ENCODE measurements at regions not wholly inside any gene's neighbourhood (a gene's known extent, or its start where the extent isn't known, plus 50 kb on each side); places are given as distances from the start of the nearest gene placed in this dataset.
"Not testable (repeated sequence)": the region's sequence is repeated elsewhere in the genome, so short reads cannot be mapped to it uniquely, and the experiment has no call there.

- DNase-seq (ENCODE audit: extremely low read depth in 1 of 11, low read depth in 9 of 11, low spot score in 4 of 11) = no peak
Measured at GRCh38 chr4:177494791-177495190, 52.6 kb upstream of the AGA start.

DNA sequence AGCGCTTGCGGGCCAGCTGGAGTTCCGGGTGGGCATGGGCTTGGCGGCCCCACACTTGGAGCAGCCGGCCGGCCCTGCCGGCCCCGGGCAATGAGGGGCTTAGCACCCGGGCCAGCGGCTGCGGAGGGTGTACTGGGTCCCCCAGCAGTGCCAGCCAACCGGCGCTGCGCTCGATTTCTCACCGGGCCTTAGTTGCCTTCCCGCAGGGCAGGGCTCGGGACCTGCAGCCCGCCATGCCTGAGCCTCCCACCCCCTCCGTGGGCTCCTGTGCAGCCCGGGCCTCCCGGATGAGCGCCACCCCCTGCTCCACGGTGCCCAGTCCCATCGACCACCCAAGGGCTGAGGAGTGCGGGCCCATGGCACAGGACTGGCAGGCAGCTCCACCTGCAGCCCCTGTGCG lies 53.4 kb upstream of the AGA start:
- not testable (repeated sequence) for DNase-seq (ENCODE audit: extremely low read depth in 1 of 11, low read depth in 9 of 11, low spot score in 4 of 11)

- DNase-seq (ENCODE audit: extremely low read depth in 1 of 11, low read depth in 9 of 11, low spot score in 4 of 11) = no peak
Measured at GRCh38 chr4:177499537-177499936, 57.3 kb upstream of the AGA start.

DNA sequence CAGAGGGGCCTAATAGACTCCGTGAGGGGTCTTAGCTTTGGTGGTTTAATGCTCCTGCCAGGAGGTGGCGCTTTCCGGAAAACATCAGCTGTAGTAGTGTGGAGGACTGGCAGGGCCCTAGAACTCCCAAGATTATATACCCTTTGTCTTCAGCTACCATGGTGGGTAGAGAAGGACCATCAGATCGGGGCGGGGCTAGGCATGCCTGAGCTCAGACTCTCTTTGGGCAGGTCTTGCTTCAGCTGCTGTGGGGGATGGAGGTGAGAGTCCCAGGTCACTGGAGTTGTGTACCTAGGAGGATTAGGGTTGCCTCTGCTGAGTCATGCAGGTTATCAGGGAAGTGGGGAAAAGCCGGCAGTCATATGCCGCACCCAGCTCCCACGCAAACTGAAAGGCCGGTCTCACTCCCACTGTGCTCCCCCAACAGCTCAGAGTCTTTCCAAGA lies 63.0 kb upstream of the AGA start:
- DNase-seq (ENCODE audit: extremely low read depth in 1 of 11, low read depth in 9 of 11, low spot score in 4 of 11) = no peak

- DNase-seq (ENCODE audit: extremely low read depth in 1 of 11, low read depth in 9 of 11, low spot score in 4 of 11) = no peak
Measured at GRCh38 chr4:177508662-177509061, 66.4 kb upstream of the AGA start.

DNA sequence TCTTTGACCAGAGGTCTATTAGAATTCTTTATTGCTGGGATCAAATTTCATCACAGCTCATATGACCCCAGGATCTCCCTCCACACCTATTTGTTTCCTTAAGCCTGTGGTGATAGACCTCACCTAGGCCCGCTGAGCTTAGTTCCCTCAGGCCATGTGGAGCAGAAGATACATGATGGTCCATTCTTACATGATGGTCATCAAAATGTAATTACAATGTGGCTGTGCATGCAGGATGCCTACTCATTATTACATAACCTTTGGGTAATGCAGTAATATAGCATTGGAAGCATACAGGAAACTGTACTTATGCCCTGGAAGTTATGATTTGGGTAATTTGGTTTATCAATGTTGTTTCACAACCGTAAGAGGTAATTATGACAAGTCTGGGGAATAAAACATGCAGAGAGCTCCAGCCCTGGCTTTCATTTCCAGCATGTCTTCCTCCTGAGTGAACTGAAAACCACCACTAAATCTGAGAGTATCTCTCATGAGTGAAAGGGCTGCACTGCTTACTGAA lies 67.0 kb upstream of the AGA start:
- DNase-seq (ENCODE audit: extremely low read depth in 1 of 11, low read depth in 9 of 11, low spot score in 4 of 11) = no peak

DNA sequence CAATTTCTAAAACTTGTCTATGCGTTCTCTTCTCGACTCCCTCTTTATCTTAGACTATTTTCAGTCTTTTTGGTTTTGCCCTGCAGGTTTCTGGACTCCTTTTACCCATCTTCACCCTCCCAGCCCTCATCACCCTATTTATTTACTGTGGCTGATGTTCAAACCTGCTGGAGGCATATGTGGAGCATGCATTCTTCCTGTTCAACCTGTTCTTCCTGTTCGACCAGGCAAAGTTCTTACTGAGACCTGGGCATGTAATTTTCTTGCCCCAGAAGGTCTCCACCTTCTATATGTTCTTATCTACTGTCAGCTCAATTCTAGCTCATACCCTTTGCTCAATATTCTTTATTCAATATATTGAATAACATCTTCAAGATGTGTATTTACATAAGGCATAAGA lies 69.4 kb upstream of the AGA start:
- peak in 6 of 11 donors; percentile 2 to 36 (median 7) for DNase-seq (ENCODE audit: extremely low read depth in 1 of 11, low read depth in 9 of 11, low spot score in 4 of 11)

DNA sequence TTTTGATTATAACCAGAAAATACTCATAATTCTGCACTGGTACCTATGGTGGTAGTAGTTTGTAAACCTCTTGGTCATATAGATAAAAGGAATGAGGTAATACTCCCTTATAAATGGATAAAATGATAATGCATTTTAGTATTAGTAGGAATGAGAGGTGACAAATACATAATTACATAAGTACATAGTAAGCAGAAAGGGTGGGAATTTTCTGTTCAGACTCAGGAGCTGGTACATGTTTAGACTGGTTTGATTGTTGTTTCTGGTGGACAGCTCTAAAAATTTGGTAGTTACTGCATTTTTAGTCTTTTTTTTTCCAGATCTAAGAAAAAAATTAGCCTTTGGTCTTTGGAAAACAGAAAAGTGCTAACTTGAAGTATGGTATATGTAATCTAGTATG lies 70.4 kb upstream of the AGA start:
- no peak for DNase-seq (ENCODE audit: extremely low read depth in 1 of 11, low read depth in 9 of 11, low spot score in 4 of 11)

- no peak for DNase-seq (ENCODE audit: extremely low read depth in 1 of 11, low read depth in 9 of 11, low spot score in 4 of 11)
Measured at GRCh38 chr4:177517862-177518261, 75.6 kb upstream of the AGA start.

DNA sequence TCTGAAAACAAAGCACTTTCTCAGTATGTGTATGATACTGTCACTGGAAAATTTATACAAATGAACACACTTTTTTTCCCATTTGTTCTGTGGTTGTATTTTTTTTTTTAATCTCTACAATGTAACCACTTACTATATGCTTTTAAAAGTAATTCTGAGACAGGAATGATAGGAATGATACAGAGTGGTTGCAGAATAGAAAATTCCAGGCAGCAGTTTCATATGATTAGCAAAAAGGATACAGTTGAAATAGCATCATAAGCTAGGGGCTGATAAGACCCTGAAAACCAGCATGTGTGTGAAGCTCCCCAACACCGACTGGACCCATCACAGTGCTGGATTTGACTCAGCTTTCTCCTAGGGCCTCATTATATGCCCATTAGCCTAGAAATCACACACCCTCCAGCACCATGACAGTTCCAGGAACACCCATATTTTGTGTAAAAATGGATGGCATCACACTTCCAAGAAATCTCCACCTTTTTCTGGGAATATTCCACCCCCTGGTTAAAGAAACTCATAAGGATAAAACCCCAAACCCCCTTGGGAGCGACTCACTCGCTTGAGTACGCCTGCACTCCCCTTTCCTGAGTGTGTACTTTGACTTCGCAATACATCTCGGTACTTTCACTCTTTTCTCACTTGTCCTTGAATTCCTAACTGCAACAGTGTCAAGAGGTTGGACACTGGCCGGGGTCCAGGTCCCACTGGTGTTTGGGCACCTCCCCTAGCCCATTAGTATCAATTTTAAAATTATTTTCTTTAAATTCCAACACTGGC lies 77.4 kb upstream of the AGA start:
- DNase-seq (ENCODE audit: extremely low read depth in 1 of 11, low read depth in 9 of 11, low spot score in 4 of 11) = no peak

- no peak for DNase-seq (ENCODE audit: extremely low read depth in 1 of 11, low read depth in 9 of 11, low spot score in 4 of 11)
Measured at GRCh38 chr4:177528620-177529019, 86.4 kb upstream of the AGA start.

- no peak for DNase-seq (ENCODE audit: extremely low read depth in 1 of 11, low read depth in 9 of 11, low spot score in 4 of 11)
Measured at GRCh38 chr4:177530561-177530960, 88.3 kb upstream of the AGA start.

DNA sequence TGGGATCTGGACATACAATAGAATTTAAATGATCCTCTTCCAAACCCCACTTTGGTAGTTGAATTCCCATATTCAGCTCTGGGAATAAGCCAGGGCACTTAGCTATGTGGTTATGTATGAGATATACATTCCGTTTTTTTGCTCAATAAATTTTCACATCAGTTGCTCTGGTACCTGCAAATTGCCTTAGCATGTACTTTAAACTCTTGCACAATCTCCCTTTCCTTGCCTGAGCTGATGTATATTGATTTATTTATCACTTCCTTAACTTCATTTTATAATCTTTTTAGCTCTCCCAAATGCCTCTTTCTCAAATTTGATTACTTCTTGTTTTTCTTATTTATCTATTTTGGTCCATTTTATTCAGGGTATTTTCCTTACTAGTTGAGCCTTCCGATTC lies 90.1 kb upstream of the AGA start:
- DNase-seq (ENCODE audit: extremely low read depth in 1 of 11, low read depth in 9 of 11, low spot score in 4 of 11) = no peak

- DNase-seq (ENCODE audit: extremely low read depth in 1 of 11, low read depth in 9 of 11, low spot score in 4 of 11) = not testable (repeated sequence)
Measured at GRCh38 chr4:177534841-177535240, 92.6 kb upstream of the AGA start.

GRCh38 chr4:177546745-177547144 lies 104.5 kb upstream of the AGA start:
- no peak for DNase-seq (ENCODE audit: extremely low read depth in 1 of 11, low read depth in 9 of 11, low spot score in 4 of 11)

- DNase-seq (ENCODE audit: extremely low read depth in 1 of 11, low read depth in 9 of 11, low spot score in 4 of 11) = no peak
Measured at GRCh38 chr4:177547985-177548384, 105.7 kb upstream of the AGA start.

DNA sequence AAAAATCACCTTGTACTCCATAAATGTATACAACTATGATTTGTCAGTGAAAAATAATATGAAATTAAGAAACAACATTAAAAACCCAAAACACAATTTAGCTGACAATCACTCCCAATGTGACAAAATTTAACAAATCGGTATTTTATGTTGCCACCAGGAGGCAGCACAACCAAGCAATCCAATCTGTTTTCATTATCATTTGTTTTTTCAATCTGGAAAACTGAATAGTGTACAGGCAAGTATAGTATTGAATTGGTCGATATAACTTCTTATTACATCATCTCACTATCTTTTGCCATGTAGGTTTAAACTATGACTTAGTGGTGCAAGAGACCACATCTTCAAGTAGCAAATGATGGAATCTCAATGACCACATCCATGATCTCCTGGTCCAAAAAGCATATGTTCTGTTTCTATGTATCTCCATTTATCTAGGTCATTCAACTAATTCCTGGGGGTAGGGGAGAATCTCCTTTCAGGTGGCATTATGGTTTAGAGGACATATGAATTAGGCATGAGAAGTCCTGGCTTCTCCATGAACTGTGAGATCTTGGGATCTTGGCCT lies 112.9 kb upstream of the AGA start:
- peak in 8 of 11 donors; percentile 5 to 30 (median 11) for DNase-seq (ENCODE audit: extremely low read depth in 1 of 11, low read depth in 9 of 11, low spot score in 4 of 11)

- DNase-seq (ENCODE audit: extremely low read depth in 1 of 11, low read depth in 9 of 11, low spot score in 4 of 11) = no peak
Measured at GRCh38 chr4:177557416-177557815, 115.2 kb upstream of the AGA start.

- no peak for DNase-seq (ENCODE audit: extremely low read depth in 1 of 11, low read depth in 9 of 11, low spot score in 4 of 11)
Measured at GRCh38 chr4:177558995-177559394, 116.8 kb upstream of the AGA start.

- no peak for DNase-seq (ENCODE audit: extremely low read depth in 1 of 11, low read depth in 9 of 11, low spot score in 4 of 11)
Measured at GRCh38 chr4:177562163-177562562, 119.9 kb upstream of the AGA start.

DNA sequence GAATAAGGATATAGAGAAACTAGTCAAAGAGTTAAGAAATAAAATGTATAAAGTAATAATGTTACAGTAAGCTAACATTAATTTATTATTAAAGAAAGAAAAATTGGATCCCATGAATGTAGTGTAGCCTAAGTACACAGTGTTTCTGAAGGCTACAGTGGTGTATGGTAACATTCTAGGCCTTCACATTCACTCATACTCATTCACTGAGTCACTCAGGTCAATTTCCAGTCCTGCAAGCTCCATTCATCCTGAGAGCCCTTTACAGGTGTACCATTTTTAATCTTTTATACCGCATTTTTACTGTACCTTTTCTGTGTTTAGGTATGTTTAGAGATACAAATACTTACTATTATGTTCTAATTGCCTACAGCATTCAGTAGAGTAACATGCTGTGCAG lies 120.6 kb upstream of the AGA start:
- DNase-seq (ENCODE audit: extremely low read depth in 1 of 11, low read depth in 9 of 11, low spot score in 4 of 11) = no peak
